Caco-2 (cell line): ENCODE measurements at regions not wholly inside any gene's neighbourhood (a gene's known extent, or its start where the extent isn't known, plus 50 kb on each side); places are given as distances from the start of the nearest gene placed in this dataset.

Experiments
- BruUV-seq: library from RNA; stranded (reverse); fragments of 400-500 nt; replicated peaks from 2 replicates; lab custom pipeline; 2021; lab: Mats Ljungman, UMichigan
- CTCF ChIA-PET: fragments of 300-600 bp; sonication (Branson Sonifier 250); formaldehyde crosslinking; loops from one replicate; lab custom pipeline; 2022; ENCODE audit warnings: antibody characterized with exemption; lab: Charles Lee
- POLR2A ChIA-PET: fragments of 300-600 bp; sonication (Branson Sonifier 250); formaldehyde crosslinking; loops from one replicate; lab custom pipeline; 2022; ENCODE audit warnings: antibody characterized with exemption; lab: Charles Lee
- DNase-seq, 2 experiments: peaks; one replicate each; pipeline versions ENCODE4 v3.0.0 to v3.0.0-alpha.2; 2020 to 2022
- H3K27me3 ChIP-seq: replicated peaks from 2 replicates; pipeline ENCODE4 v1.6.0; 2011; ENCODE audit warnings: low read length; ENCODE audit not compliant: control insufficient read depth, insufficient read depth
- H3K36me3 ChIP-seq: 2 replicates; pipeline ENCODE4 v1.5.1; 2011; ENCODE audit warnings: low read length; ENCODE audit not compliant: control insufficient read depth, insufficient read depth
- H3K4me1 ChIP-seq: fragments of 250-450 bp; sonication (Bioruptor Pico); 2 replicates; pipeline ENCODE4 v1.5.1; 2020; ENCODE audit warnings: mild to moderate bottlenecking
- H3K4me3 ChIP-seq: 2 replicates; pipeline ENCODE4 v1.5.1; 2011; ENCODE audit warnings: low read depth, mild to moderate bottlenecking, control low read depth, low read length
- H3K9me3 ChIP-seq: fragments of 250-450 bp; sonication (Bioruptor Pico); 2 replicates; pipeline ENCODE4 v1.5.1; 2020; ENCODE audit warnings: mild to moderate bottlenecking, moderate library complexity
- H3K27ac Mint-ChIP-seq: one replicate; pipeline ENCODE4 v1.8.0; 2022; ENCODE audit warnings: mixed read lengths; ENCODE audit not compliant: unreplicated experiment
- H3K27me3 Mint-ChIP-seq: one replicate; pipeline ENCODE4 v1.8.0; 2022; ENCODE audit warnings: mixed read lengths; ENCODE audit not compliant: insufficient read depth, unreplicated experiment
- H3K36me3 Mint-ChIP-seq: one replicate; pipeline ENCODE4 v1.8.0; 2022; ENCODE audit warnings: mild to moderate bottlenecking, mixed read lengths; ENCODE audit not compliant: insufficient read depth, unreplicated experiment
- H3K4me1 Mint-ChIP-seq: one replicate; pipeline ENCODE4 v1.8.0; 2022; ENCODE audit warnings: low read depth, mixed read lengths; ENCODE audit not compliant: unreplicated experiment
- H3K4me3 Mint-ChIP-seq: one replicate; pipeline ENCODE4 v1.8.0; 2022; ENCODE audit warnings: mild to moderate bottlenecking, moderate library complexity, mixed read lengths; ENCODE audit not compliant: unreplicated experiment
- H3K9me3 Mint-ChIP-seq: one replicate; pipeline ENCODE4 v1.8.0; 2022; ENCODE audit warnings: mixed read lengths; ENCODE audit not compliant: unreplicated experiment
- CTCF ChIP-seq, 2 experiments: fragments of 200-600 bp in 1 of 2; IDR thresholded peaks; 1 replicate in 1 of 2; 2 replicates in 1 of 2; pipeline versions ENCODE4 v1.5.1 to v1.8.0; 2011 to 2022; ENCODE audit warnings: antibody characterized with exemption in 1 of 2, control low read depth in 1 of 2, inconsistent platforms in 1 of 2, low read depth in 1 of 2, low read length in 1 of 2, mild to moderate bottlenecking in 1 of 2, moderate library complexity in 1 of 2; ENCODE audit not compliant: insufficient read depth in 1 of 2, severe bottlenecking in 1 of 2, unreplicated experiment in 1 of 2
- intact Hi-C: fragments of 100-400 bp; cut with micrococcal nuclease; formaldehyde crosslinking; loops from one replicate; pipeline ENCODE4 v1.10.0; 2022; ENCODE audit not compliant: unreplicated experiment

GRCh38 chr3:10756546-10756945, 59.5 kb upstream of the SLC6A11 start:
- Mint-ChIP-seq H3K27ac (no peak overlapping the region), H3K27me3 (peaks cover 7% of the 10 kb centered on the region), H3K4me3 (no peak overlapping the region), H3K9me3 (no peaks in the 10 kb centered on the region), H3K36me3 (no peaks in the 10 kb centered on the region), H3K4me1 (no peaks in the 10 kb centered on the region)
- intact Hi-C loops: no loop called here
- no peaks in the 10 kb centered on the region for H3K9me3 ChIP-seq
- H3K36me3 ChIP-seq: no peaks in the 10 kb centered on the region
- no TSS peak for BruUV-seq
- no peaks in the 10 kb centered on the region; the same call in 1 of the 2 replicates for H3K27me3 ChIP-seq
- TF ChIP-seq CTCF (IDR thresholded peaks at IDR 0.05; ENCODE audit: insufficient read depth in 1 of 2, low read depth in 1 of 2, low read length in 1 of 2, severe bottlenecking in 1 of 2, unreplicated experiment in 1 of 2): no peak
- ChIA-PET POLR2A (no interaction called here), CTCF (no interaction called here)
- H3K4me1 ChIP-seq: no peaks in the 10 kb centered on the region
- DNase-seq: no peak
- H3K4me3 ChIP-seq: no peak overlapping the region

GRCh38 chr3:10757021-10757820, 58.8 kb upstream of the SLC6A11 start:
- no peaks in the 10 kb centered on the region for H3K4me1 Mint-ChIP-seq
- no peaks in the 10 kb centered on the region for H3K9me3 Mint-ChIP-seq
- no peaks in the 10 kb centered on the region for H3K9me3 ChIP-seq
- H3K36me3 Mint-ChIP-seq: no peaks in the 10 kb centered on the region
- peaks cover 7% of the 10 kb centered on the region for H3K27me3 Mint-ChIP-seq
- H3K4me3 ChIP-seq: no peak overlapping the region
- no peaks in the 10 kb centered on the region for H3K4me1 ChIP-seq
- H3K4me3 Mint-ChIP-seq: no peak overlapping the region
- no TSS peak for BruUV-seq
- no peaks in the 10 kb centered on the region; the same call in 1 of the 2 replicates for H3K27me3 ChIP-seq
- CTCF ChIA-PET: interaction anchor here (1.7 kb wide), 1 partner anchor 124 kb away, joined by 5 read pairs; no protein-coding TSS in a partner anchor
- no peak for TF ChIP-seq CTCF (IDR thresholded peaks at IDR 0.05; ENCODE audit: insufficient read depth in 1 of 2, low read depth in 1 of 2, low read length in 1 of 2, severe bottlenecking in 1 of 2, unreplicated experiment in 1 of 2)
- H3K27ac Mint-ChIP-seq: no peak overlapping the region
- POLR2A ChIA-PET: no interaction called here
- intact Hi-C loops: no loop called here
- no peaks in the 10 kb centered on the region for H3K36me3 ChIP-seq
- no peak for DNase-seq

- Histone ChIP-seq H3K4me3 (no peak overlapping the region), H3K36me3 (no peaks in the 10 kb centered on the region), H3K4me1 (no peaks in the 10 kb centered on the region), H3K9me3 (no peaks in the 10 kb centered on the region), H3K27me3 (no peaks in the 10 kb centered on the region; the same call in 1 of the 2 replicates)
- Mint-ChIP-seq H3K9me3 (no peaks in the 10 kb centered on the region), H3K4me1 (no peaks in the 10 kb centered on the region), H3K36me3 (no peaks in the 10 kb centered on the region), H3K27me3 (peaks cover 10% of the 10 kb centered on the region), H3K4me3 (no peak overlapping the region), H3K27ac (no peak overlapping the region)
- DNase-seq: no peak
- no peak for TF ChIP-seq CTCF (IDR thresholded peaks at IDR 0.05; ENCODE audit: insufficient read depth in 1 of 2, low read depth in 1 of 2, low read length in 1 of 2, severe bottlenecking in 1 of 2, unreplicated experiment in 1 of 2)
- POLR2A ChIA-PET: no interaction called here
- CTCF ChIA-PET: interaction anchor here (1.3 to 1.7 kb wide), 2 partner anchors 124 to 302 kb away, joined by 5 to 7 read pairs; no protein-coding TSS in a partner anchor
- intact Hi-C loops: loop anchor here (1.0 kb wide), 5 partner anchors 26 to 302 kb away; no protein-coding TSS in a partner anchor
- BruUV-seq: no TSS peak
Measured at GRCh38 chr3:10757821-10758130, 58.3 kb upstream of the SLC6A11 start.
